ENCODE measurements at regions not wholly inside any gene's neighbourhood (a gene's known extent, or its start where the extent isn't known, plus 50 kb on each side); places are given as distances from the start of the nearest gene placed in this dataset.

GRCh38 chr11:79940165-79940564 is 499.3 kb upstream of the TENM4 start:
- no peak for TF ChIP-seq CTCF (IDR thresholded peaks at IDR 0.05)
- Mint-ChIP-seq H3K27ac (no peak overlapping the region), H3K36me3 (ENCODE audit: low read depth) (no peaks in the 10 kb centered on the region), H3K9me3 (no peaks in the 10 kb centered on the region), H3K4me1 (peaks cover 10% of the 10 kb centered on the region), H3K4me3 (no peak overlapping the region), H3K27me3 (ENCODE audit: low read depth, poor library complexity) (peaks cover 8% of the 10 kb centered on the region)
- peak; percentile 10 for DNase-seq

GRCh38 chr11:79939111-79939510 is 498.3 kb upstream of the TENM4 start:
- Mint-ChIP-seq H3K36me3 (ENCODE audit: low read depth) (no peaks in the 10 kb centered on the region), H3K27ac (no peak overlapping the region), H3K4me1 (peaks cover 10% of the 10 kb centered on the region), H3K4me3 (no peak overlapping the region), H3K9me3 (no peaks in the 10 kb centered on the region), H3K27me3 (ENCODE audit: low read depth, poor library complexity) (peaks cover 8% of the 10 kb centered on the region)
- TF ChIP-seq CTCF (IDR thresholded peaks at IDR 0.05) = no peak
- no peak for DNase-seq

- H3K9me3 Mint-ChIP-seq = no peaks in the 10 kb centered on the region
- DNase-seq = no peak
- H3K27ac Mint-ChIP-seq = no peak overlapping the region
- TF ChIP-seq CTCF (IDR thresholded peaks at IDR 0.05) = no peak
- peaks cover 8% of the 10 kb centered on the region for H3K27me3 Mint-ChIP-seq (ENCODE audit: low read depth, poor library complexity)
- no peaks in the 10 kb centered on the region for H3K36me3 Mint-ChIP-seq (ENCODE audit: low read depth)
- peaks cover 10% of the 10 kb centered on the region for H3K4me1 Mint-ChIP-seq
- no peak overlapping the region for H3K4me3 Mint-ChIP-seq
These were observed 497.0 kb upstream of the TENM4 start for GRCh38 chr11:79937676-79938334.

- Mint-ChIP-seq H3K4me1 (no peaks in the 10 kb centered on the region), H3K4me3 (no peak overlapping the region), H3K9me3 (no peaks in the 10 kb centered on the region), H3K36me3 (ENCODE audit: low read depth) (no peaks in the 10 kb centered on the region), H3K27me3 (ENCODE audit: low read depth, poor library complexity) (peaks cover 11% of the 10 kb centered on the region), H3K27ac (no peak overlapping the region)
- no peak for DNase-seq
- TF ChIP-seq CTCF (IDR thresholded peaks at IDR 0.05) = no peak
These were observed 491.8 kb upstream of the TENM4 start for GRCh38 chr11:79932612-79933011.

GRCh38 chr11:79931692-79932091 is 490.9 kb upstream of the TENM4 start:
- Mint-ChIP-seq H3K36me3 (ENCODE audit: low read depth) (no peaks in the 10 kb centered on the region), H3K4me3 (no peak overlapping the region), H3K27ac (no peak overlapping the region), H3K4me1 (no peaks in the 10 kb centered on the region), H3K27me3 (ENCODE audit: low read depth, poor library complexity) (peaks cover 9% of the 10 kb centered on the region), H3K9me3 (no peaks in the 10 kb centered on the region)
- TF ChIP-seq CTCF (IDR thresholded peaks at IDR 0.05) = no peak
- DNase-seq = no peak

GRCh38 chr11:79926707-79927106 is 485.9 kb upstream of the TENM4 start:
- H3K9me3 Mint-ChIP-seq = no peaks in the 10 kb centered on the region
- no peak overlapping the region for H3K27ac Mint-ChIP-seq
- H3K4me3 Mint-ChIP-seq = no peak overlapping the region
- H3K27me3 Mint-ChIP-seq (ENCODE audit: low read depth, poor library complexity) = peaks cover 2% of the 10 kb centered on the region
- H3K4me1 Mint-ChIP-seq = no peaks in the 10 kb centered on the region
- no peak for DNase-seq
- no peaks in the 10 kb centered on the region for H3K36me3 Mint-ChIP-seq (ENCODE audit: low read depth)
- TF ChIP-seq CTCF (IDR thresholded peaks at IDR 0.05) = no peak

All from nephron progenitor cell (in vitro differentiated cells).